ENCODE measurements at regions not wholly inside any gene's neighbourhood (a gene's known extent, or its start where the extent isn't known, plus 50 kb on each side); places are given as distances from the start of the nearest gene placed in this dataset.

DNA sequence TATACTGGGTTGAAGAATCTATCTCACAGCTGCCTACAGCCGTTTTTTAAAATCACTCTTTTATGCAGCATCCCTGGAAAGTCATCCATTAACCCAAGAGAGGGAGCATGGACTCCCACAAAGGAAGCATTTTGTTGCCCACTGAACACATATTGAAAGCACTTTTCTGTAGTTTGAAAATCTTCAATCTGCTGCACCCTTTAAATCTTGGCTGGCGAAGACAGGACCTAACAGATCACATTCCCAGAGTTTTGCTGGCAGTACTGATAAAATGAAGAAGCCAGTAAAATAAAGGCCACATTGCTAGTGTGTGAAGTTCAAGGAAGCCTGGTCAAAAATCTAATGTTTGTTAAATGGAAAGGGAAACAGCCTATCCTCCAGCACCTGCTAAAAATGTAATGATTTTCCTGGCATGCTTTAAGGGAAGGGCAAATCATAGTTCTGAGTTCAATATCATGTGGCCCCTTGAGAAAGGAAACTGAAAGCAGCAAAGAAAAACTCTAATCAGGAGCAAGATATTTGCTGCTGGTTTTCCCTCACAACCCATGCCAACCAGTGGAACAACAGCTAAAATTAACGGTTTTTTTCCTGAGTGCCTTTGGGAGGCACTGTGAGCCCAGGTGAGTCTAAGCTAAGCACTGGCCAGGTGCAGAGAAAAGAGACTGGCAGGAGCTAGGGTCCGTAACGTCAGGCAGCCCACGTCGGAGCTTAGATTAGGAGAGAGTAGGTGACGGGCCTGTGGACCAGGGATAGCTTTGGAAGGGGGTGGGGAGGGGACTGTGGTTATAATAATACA lies 97.9 kb upstream of the PALS2 start:
- H3K4me3 ChIP-seq (replicated peaks; ENCODE audit: insufficient read depth, low read length) = no peak overlapping the region
- DNase-seq (ENCODE audit: low read depth in 1 of 2, low spot score in 1 of 2) = no peak
- H3K27ac ChIP-seq (replicated peaks) = no peak overlapping the region
- H3K27me3 ChIP-seq (ENCODE audit: insufficient read depth, poor library complexity, severe bottlenecking) = no peaks in the 10 kb centered on the region
- TF ChIP-seq, protein P1, sequence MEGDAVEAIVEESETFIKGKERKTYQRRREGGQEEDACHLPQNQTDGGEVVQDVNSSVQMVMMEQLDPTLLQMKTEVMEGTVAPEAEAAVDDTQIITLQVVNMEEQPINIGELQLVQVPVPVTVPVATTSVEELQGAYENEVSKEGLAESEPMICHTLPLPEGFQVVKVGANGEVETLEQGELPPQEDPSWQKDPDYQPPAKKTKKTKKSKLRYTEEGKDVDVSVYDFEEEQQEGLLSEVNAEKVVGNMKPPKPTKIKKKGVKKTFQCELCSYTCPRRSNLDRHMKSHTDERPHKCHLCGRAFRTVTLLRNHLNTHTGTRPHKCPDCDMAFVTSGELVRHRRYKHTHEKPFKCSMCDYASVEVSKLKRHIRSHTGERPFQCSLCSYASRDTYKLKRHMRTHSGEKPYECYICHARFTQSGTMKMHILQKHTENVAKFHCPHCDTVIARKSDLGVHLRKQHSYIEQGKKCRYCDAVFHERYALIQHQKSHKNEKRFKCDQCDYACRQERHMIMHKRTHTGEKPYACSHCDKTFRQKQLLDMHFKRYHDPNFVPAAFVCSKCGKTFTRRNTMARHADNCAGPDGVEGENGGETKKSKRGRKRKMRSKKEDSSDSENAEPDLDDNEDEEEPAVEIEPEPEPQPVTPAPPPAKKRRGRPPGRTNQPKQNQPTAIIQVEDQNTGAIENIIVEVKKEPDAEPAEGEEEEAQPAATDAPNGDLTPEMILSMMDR (IDR thresholded peaks at IDR 0.05; ENCODE audit: insufficient read depth, low read length) = no peak
- TF ChIP-seq POLR2AphosphoS5 (IDR thresholded peaks at IDR 0.05; ENCODE audit: low read depth) (no peak), GABPA (IDR thresholded peaks at IDR 0.05; ENCODE audit: low read depth) (no peak), SPI1 (IDR thresholded peaks at IDR 0.05; ENCODE audit: borderline replicate concordance, low read depth) (no peak)
- TF ChIP-seq, protein P2, sequence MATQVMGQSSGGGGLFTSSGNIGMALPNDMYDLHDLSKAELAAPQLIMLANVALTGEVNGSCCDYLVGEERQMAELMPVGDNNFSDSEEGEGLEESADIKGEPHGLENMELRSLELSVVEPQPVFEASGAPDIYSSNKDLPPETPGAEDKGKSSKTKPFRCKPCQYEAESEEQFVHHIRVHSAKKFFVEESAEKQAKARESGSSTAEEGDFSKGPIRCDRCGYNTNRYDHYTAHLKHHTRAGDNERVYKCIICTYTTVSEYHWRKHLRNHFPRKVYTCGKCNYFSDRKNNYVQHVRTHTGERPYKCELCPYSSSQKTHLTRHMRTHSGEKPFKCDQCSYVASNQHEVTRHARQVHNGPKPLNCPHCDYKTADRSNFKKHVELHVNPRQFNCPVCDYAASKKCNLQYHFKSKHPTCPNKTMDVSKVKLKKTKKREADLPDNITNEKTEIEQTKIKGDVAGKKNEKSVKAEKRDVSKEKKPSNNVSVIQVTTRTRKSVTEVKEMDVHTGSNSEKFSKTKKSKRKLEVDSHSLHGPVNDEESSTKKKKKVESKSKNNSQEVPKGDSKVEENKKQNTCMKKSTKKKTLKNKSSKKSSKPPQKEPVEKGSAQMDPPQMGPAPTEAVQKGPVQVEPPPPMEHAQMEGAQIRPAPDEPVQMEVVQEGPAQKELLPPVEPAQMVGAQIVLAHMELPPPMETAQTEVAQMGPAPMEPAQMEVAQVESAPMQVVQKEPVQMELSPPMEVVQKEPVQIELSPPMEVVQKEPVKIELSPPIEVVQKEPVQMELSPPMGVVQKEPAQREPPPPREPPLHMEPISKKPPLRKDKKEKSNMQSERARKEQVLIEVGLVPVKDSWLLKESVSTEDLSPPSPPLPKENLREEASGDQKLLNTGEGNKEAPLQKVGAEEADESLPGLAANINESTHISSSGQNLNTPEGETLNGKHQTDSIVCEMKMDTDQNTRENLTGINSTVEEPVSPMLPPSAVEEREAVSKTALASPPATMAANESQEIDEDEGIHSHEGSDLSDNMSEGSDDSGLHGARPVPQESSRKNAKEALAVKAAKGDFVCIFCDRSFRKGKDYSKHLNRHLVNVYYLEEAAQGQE (IDR thresholded peaks at IDR 0.05; ENCODE audit: insufficient replicate concordance, low read depth) = no peak

DNA sequence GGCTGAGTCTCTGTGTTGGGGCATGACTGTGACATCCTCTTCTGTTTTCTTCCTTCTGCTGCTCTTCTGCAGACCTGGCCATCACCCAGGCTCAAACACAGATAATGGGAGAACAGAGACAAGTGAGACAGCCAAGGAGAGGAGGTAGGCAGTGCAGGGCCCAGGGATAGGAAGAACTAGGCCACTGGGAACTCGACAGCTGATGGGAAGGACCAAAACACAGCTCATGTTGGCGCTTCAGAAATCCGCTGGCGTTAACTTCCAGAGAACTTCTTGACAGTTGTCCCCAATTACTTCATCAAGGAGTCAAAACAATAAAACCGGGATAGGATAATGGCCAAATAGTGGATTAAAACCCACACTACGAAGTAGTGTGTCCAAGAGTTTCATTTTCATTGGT lies 97.0 kb upstream of the PALS2 start:
- Histone ChIP-seq H3K27ac (replicated peaks) (no peak overlapping the region), H3K27me3 (ENCODE audit: insufficient read depth, poor library complexity, severe bottlenecking) (no peaks in the 10 kb centered on the region), H3K4me3 (replicated peaks; ENCODE audit: insufficient read depth, low read length) (no peak overlapping the region)
- no peak for DNase-seq (ENCODE audit: low read depth in 1 of 2, low spot score in 1 of 2)
- TF ChIP-seq, protein P2 (IDR thresholded peaks at IDR 0.05; ENCODE audit: insufficient replicate concordance, low read depth) = no peak
- TF ChIP-seq SPI1 (IDR thresholded peaks at IDR 0.05; ENCODE audit: borderline replicate concordance, low read depth) (no peak), GABPA (IDR thresholded peaks at IDR 0.05; ENCODE audit: low read depth) (no peak)

DNA sequence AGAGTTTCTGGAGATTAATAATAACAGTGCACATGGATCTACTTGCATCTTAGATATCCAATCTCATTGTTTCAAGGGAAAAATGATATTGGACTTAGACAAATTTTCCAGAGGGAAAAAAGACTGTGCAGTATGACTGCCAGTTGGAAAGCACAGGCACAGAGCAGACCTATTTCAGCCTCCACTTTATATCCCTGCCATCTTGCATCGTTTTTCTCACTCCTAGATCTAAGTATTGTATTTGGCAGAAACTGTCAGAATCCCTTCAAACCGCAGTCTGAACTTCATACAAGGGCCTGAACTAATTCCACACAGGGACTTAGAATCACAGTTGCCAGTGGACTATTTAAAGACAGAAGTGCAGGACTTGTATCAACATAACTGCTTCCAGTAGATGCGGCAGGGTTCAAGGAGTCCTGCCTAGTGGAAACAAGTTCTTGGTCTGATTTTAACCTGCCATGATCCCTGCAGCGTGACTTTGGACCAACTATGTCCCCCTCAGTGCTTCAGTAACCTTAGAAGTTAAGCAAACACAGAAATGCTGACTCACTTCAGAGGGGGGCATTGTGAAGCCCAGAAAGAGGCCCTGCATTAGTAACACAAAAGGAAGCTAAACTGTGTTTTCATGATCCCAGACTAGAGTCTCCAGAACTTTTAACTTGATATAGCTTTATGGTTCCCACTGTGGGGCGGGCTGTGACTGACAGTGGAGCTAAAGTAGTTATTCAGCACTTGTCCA lies 95.7 kb upstream of the PALS2 start:
- no peak for DNase-seq (ENCODE audit: low read depth in 1 of 2, low spot score in 1 of 2)
- no peak overlapping the region for H3K27ac ChIP-seq (replicated peaks)
- TF ChIP-seq, protein P2 (IDR thresholded peaks at IDR 0.05; ENCODE audit: insufficient replicate concordance, low read depth) = no peak
- TF ChIP-seq GABPA (IDR thresholded peaks at IDR 0.05; ENCODE audit: low read depth) (no peak), POLR2AphosphoS5 (IDR thresholded peaks at IDR 0.05; ENCODE audit: low read depth) (no peak), SPI1 (IDR thresholded peaks at IDR 0.05; ENCODE audit: borderline replicate concordance, low read depth) (no peak)
- TF ChIP-seq, protein P1 (IDR thresholded peaks at IDR 0.05; ENCODE audit: insufficient read depth, low read length) = no peak

More for the DNA sequence above, 95.7 kb upstream of the PALS2 start:
- Histone ChIP-seq H3K27me3 (ENCODE audit: insufficient read depth, poor library complexity, severe bottlenecking) (peaks cover 1% of the 10 kb centered on the region), H3K4me3 (replicated peaks; ENCODE audit: insufficient read depth, low read length) (no peak overlapping the region)
